GM18951 (cell line): ENCODE measurements at regions not wholly inside any gene's neighbourhood (a gene's known extent, or its start where the extent isn't known, plus 50 kb on each side); places are given as distances from the start of the nearest gene placed in this dataset.

Source experiments
- POLR2A ChIP-seq: IDR thresholded peaks from 4 replicates; pipeline ENCODE4 v1.6.1; 2011; ENCODE audit warnings: mild to moderate bottlenecking; ENCODE audit not compliant: insufficient read length, insufficient read depth; ENCODE audit errors: extremely low read depth
- in situ Hi-C: fragments of 300-500 bp; cut with MboI; formaldehyde crosslinking; loops from one replicate; pipeline ENCODE4 v1.12.0; 2022; ENCODE audit warnings: low sequenced_read_pairs, mixed read lengths, inconsistent platforms; ENCODE audit not compliant: unreplicated experiment

- in situ Hi-C loops = no loop called here
- TF ChIP-seq POLR2A = no peak
These were observed 538.0 kb downstream of the PTPRU start for GRCh38 chr1:29774355-29774754.

- in situ Hi-C loops = no loop called here
- TF ChIP-seq POLR2A = no peak
These were observed 536.3 kb downstream of the PTPRU start for GRCh38 chr1:29772584-29773100.

GRCh38 chr1:29767769-29768425, 531.6 kb downstream of the PTPRU start:
- in situ Hi-C loops = no loop called here

DNA sequence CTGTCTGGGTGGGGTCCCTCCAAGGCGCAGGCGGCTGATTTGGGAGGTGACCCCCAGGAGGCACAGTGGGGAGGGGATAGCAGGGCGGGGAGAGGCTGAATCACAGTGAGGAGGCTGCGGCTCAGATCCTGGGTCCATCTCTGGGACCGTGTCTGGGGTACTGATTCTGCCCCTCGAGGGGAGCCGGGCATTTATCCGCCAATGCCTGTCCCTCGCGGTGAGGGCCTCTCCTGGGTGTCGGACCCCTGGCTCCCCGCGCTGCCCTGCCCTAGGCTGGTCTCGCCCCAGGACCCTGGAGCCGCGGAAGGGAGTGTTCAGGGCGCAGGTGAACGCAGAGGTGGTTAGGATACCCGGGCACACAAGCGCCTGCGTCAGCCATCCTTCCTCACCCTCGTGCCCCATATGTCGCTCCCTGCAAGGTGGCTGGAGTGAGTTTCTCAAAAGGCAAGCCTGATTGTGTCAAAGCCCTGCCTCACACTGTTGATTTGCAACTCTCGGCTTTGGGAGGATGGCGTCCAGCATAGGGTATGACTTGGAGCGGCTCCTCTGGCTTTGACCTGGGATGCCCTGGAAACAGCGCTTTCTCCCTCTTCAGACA, 530.9 kb downstream of the PTPRU start:
- TF ChIP-seq POLR2A = no peak
- in situ Hi-C loops = no loop called here

More at GRCh38 chr1:29767769-29768425, 531.6 kb downstream of the PTPRU start:
- TF ChIP-seq POLR2A = no peak

GRCh38 chr1:29762635-29763034, 526.3 kb downstream of the PTPRU start:
- no peak for TF ChIP-seq POLR2A
- in situ Hi-C loops = no loop called here

GRCh38 chr1:29761159-29761928, 525.0 kb downstream of the PTPRU start:
- no peak for TF ChIP-seq POLR2A
- in situ Hi-C loops = no loop called here

DNA sequence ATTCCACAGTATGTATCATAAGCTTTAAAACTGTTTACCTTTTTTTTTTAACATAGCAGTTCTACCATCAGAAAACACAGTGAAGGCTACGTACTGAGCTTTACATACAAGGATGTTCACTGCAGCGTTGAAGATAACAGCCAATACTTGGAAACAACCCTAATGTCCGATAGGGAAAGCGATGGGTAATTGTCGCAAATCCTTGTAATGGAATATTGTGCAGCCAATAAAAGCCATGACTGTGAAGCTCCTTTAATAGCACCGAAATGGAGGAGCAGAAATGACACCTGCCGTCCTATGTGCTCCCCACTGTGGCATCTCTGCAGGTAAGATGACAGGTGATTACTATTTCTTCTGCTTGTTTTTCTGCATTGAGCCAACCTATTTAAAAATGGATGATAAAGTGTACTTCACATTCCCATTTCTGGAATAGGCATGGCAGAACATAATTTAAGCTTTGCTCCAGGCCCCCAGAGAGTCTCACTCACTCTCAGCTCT, 523.8 kb downstream of the PTPRU start:
- no peak for TF ChIP-seq POLR2A
- in situ Hi-C loops = no loop called here

DNA sequence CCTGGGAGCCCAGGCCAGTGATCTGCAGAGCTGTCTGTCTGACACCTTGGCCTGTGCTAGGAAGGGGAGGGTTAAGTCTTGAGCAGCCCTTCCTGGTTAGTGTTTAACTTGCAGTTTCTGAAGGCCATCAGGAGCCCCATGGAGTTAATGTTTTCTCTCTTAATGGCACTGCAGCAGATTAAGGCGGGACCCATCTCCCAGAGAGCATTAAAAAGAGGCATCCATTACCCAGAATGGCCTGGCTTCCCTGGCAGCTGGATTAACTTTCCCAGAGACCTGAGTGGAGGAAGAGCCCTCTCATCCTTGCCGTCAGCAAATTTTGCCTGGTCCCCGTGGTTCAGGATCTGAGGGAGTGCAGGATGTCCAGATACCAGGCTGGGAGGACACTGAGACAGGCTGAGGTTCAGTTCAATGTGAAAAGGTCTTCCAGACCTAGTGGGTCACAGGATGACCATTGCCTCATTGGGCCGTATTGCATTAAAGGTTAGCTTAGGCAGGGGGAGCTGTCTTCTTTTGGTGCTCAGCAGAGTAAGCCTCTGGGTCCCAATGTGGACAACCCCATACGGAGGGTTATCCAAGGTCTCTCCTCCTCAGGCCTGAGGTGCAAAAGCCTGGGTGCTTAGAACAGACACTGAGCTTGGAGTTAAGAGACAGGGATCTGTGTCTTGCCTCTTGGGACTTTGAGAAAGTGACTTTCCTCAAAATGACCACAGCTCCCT, 522.6 kb downstream of the PTPRU start:
- in situ Hi-C loops = no loop called here
- TF ChIP-seq POLR2A = no peak

GRCh38 chr1:29757866-29758780, 521.8 kb downstream of the PTPRU start:
- in situ Hi-C loops = no loop called here

GRCh38 chr1:29756901-29757725, 520.8 kb downstream of the PTPRU start:
- in situ Hi-C loops = no loop called here
- TF ChIP-seq POLR2A = no peak

More at GRCh38 chr1:29757866-29758780, 521.8 kb downstream of the PTPRU start:
- TF ChIP-seq POLR2A = no peak

DNA sequence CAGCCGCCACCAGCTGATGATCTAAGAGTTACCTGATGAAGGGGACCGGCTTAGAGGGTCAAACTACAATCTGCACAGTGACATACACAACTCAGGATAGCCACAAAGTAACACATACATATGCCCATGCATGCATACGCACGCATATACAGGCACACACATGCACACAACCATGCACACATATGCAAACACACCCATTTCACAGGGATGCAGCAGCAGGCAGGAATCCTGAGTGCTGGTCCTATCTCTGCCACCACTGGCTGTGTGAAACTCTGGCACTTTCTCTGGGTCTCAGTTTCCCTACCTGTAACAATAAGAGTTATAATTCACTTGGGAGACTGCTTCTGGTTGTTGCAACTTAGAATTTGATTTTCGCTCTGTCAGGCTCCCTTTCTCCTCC, 520.2 kb downstream of the PTPRU start:
- in situ Hi-C loops = no loop called here
- no peak for TF ChIP-seq POLR2A
